A549 (cell line): ENCODE measurements at regions not wholly inside any gene's neighbourhood (a gene's known extent, or its start where the extent isn't known, plus 50 kb on each side); places are given as distances from the start of the nearest gene placed in this dataset.

Experiments
- ATAC-seq, 2 experiments: fragments of 200-7000 bp in 1 of 2; fragments of >200 bp in 1 of 2; cut with Nextera tagmentation in 1 of 2; cut with Tn5 transposase in 1 of 2; 3 replicates each; pipeline versions ENCODE4 v1.8.0 to v1.9.1; 2018 to 2020; ENCODE audit warnings: mild to moderate bottlenecking in 1 of 2, moderate library complexity in 1 of 2
- CTCF ChIA-PET: fragments of 300-600 bp; sonication (Branson Sonifier 250); formaldehyde crosslinking; extraction: SDS; loops from one replicate; lab custom pipeline; 2021; ENCODE audit warnings: antibody characterized with exemption, inconsistent platforms; lab: Yijun Ruan, JAX
- POLR2A ChIA-PET: fragments of 350-600 bp; formaldehyde crosslinking; extraction: SDS; loops from one replicate; lab custom pipeline; 2021; ENCODE audit warnings: antibody characterized with exemption, inconsistent platforms; lab: Yijun Ruan, JAX
- DNase-seq, 2 experiments: peaks; one replicate each; pipeline versions ENCODE4 v3.0.0 to v3.0.0-alpha.2; 2011 to 2016; ENCODE audit warnings: low read depth in 1 of 2, low spot score in 1 of 2
- FAIRE-seq: peaks from 2 replicates; lab custom pipeline; 2011; peaks lifted over from hg19 to GRCh38; lab: Jason Lieb, UNC
- H3K27ac ChIP-seq, 2 experiments: fragments of >200 bp; sonication (Bioruptor Twin); formaldehyde crosslinking; 3 replicates each; pipeline ENCODE4 v1.5.1; 2016 to 2017
- H3K4me1 ChIP-seq: fragments of >200 bp; sonication (Bioruptor Twin); formaldehyde crosslinking; 3 replicates; pipeline ENCODE4 v1.6.1; 2016
- H3K4me2 ChIP-seq: fragments of >200 bp; sonication (Bioruptor Twin); formaldehyde crosslinking; 3 replicates; pipeline ENCODE4 v1.6.1; 2016
- H3K4me3 ChIP-seq: fragments of >200 bp; sonication (Bioruptor Twin); formaldehyde crosslinking; 3 replicates; pipeline ENCODE4 v1.5.1; 2016
- H3K9me3 ChIP-seq: fragments of >200 bp; sonication (Bioruptor Twin); formaldehyde crosslinking; 3 replicates; pipeline ENCODE4 v1.6.1; 2016
- BHLHE40 ChIP-seq: IDR thresholded peaks from 2 replicates; pipeline ENCODE4 v1.6.1; 2012; ENCODE audit warnings: low read depth, low read length, inconsistent platforms
- CBX8 ChIP-seq: fragments of 200-600 bp; sonication (generic); IDR thresholded peaks from 2 replicates; pipeline ENCODE4 v1.6.1; 2016
- CHD4 ChIP-seq: fragments of 200-600 bp; sonication (generic); IDR thresholded peaks from 2 replicates; pipeline ENCODE4 v1.6.1; 2016; ENCODE audit warnings: antibody characterized with exemption, mild to moderate bottlenecking, borderline replicate concordance
- EHF ChIP-seq: fragments of 250-450 bp; sonication (Bioruptor Pico); IDR thresholded peaks from 2 replicates; pipeline ENCODE4 v1.5.0; 2020; ENCODE audit warnings: mild to moderate bottlenecking
- EP300 ChIP-seq, 2 experiments: fragments of >200 bp; sonication (Bioruptor Twin); formaldehyde crosslinking; IDR thresholded peaks; 2 replicates in 1 of 2; 3 replicates in 1 of 2; pipeline ENCODE4 v1.6.1; 2016 to 2017
- ESRRA ChIP-seq: fragments of 150-350 bp; IDR thresholded peaks from 2 replicates; pipeline ENCODE4 v1.6.1; 2014; ENCODE audit warnings: mild to moderate bottlenecking, low read length, borderline replicate concordance
- FOSB ChIP-seq: fragments of 250-450 bp; sonication (Bioruptor Pico); IDR thresholded peaks from 2 replicates; pipeline ENCODE4 v1.5.0; 2020; ENCODE audit warnings: mild to moderate bottlenecking, moderate library complexity
- GATA3 ChIP-seq: IDR thresholded peaks from 2 replicates; pipeline ENCODE4 v1.6.1; 2012; ENCODE audit warnings: borderline replicate concordance
- HDAC2 ChIP-seq: fragments of 200-600 bp; sonication (generic); IDR thresholded peaks from 2 replicates; pipeline ENCODE4 v1.6.1; 2016
- HEYL ChIP-seq: fragments of 250-450 bp; sonication (Bioruptor Pico); IDR thresholded peaks from 2 replicates; pipeline ENCODE4 v1.8.0; 2021; ENCODE audit warnings: mild to moderate bottlenecking, moderate library complexity
- HOXA7 ChIP-seq: fragments of 250-450 bp; sonication (Bioruptor Pico); IDR thresholded peaks from 2 replicates; pipeline ENCODE4 v1.5.0; 2020; ENCODE audit warnings: mild to moderate bottlenecking, moderate library complexity
- JUN ChIP-seq, 2 experiments: fragments of >200 bp; sonication (Bioruptor Twin); formaldehyde crosslinking; IDR thresholded peaks; 2 replicates in 1 of 2; 3 replicates in 1 of 2; pipeline ENCODE4 v1.6.1; 2016 to 2017
- KDM5A ChIP-seq: fragments of 200-600 bp; sonication (generic); IDR thresholded peaks from 2 replicates; pipeline ENCODE4 v1.6.1; 2016; ENCODE audit warnings: antibody characterized with exemption, mild to moderate bottlenecking
- MAZ ChIP-seq: fragments of 150-350 bp; IDR thresholded peaks from 2 replicates; pipeline ENCODE4 v1.6.1; 2014; ENCODE audit warnings: antibody characterized with exemption, low read depth, low read length, borderline replicate concordance
- NPAS2 ChIP-seq: fragments of 250-450 bp; sonication (Bioruptor Pico); IDR thresholded peaks from 2 replicates; pipeline ENCODE4 v1.8.0; 2022; ENCODE audit warnings: mild to moderate bottlenecking, moderate library complexity, borderline replicate concordance
- NR3C1 ChIP-seq: fragments of >200 bp; sonication (Bioruptor Twin); formaldehyde crosslinking; IDR thresholded peaks from 3 replicates; pipeline ENCODE4 v1.6.1; 2017
- POLR2A ChIP-seq: IDR thresholded peaks from 2 replicates; pipeline ENCODE4 v1.6.1; 2012; ENCODE audit warnings: mild to moderate bottlenecking, low read length
- RARB ChIP-seq: fragments of 250-450 bp; sonication (Bioruptor Pico); IDR thresholded peaks from 2 replicates; pipeline ENCODE4 v1.8.0; 2021; ENCODE audit warnings: mild to moderate bottlenecking, moderate library complexity
- SMC3 ChIP-seq: fragments of >200 bp; sonication (Bioruptor Twin); formaldehyde crosslinking; IDR thresholded peaks from 3 replicates; pipeline ENCODE4 v1.6.1; 2018; ENCODE audit warnings: inconsistent platforms
- SREBF2 ChIP-seq: fragments of 450-650 bp; IDR thresholded peaks from 2 replicates; pipeline ENCODE4 v1.6.1; 2014; ENCODE audit warnings: mild to moderate bottlenecking, moderate library complexity
- TP53 ChIP-seq: fragments of 250-450 bp; sonication (Bioruptor Pico); IDR thresholded peaks from 2 replicates; pipeline ENCODE4 v1.5.0; 2021; ENCODE audit warnings: mild to moderate bottlenecking, moderate library complexity
- ZC3H11A ChIP-seq: fragments of 450-650 bp; IDR thresholded peaks from 2 replicates; pipeline ENCODE4 v1.6.1; 2014; ENCODE audit warnings: antibody characterized with exemption, mild to moderate bottlenecking
- ZSCAN20 ChIP-seq: fragments of 250-450 bp; sonication (Bioruptor Pico); IDR thresholded peaks from 2 replicates; pipeline ENCODE4 v1.8.0; 2022; ENCODE audit warnings: mild to moderate bottlenecking, moderate library complexity
- WGBS: methylation state at CpG from one replicate; pipeline ENCODE4 v1.1.6; 2017; ENCODE audit errors: missing lambda C conversion rate; 5-methylcytosine and 5-hydroxymethylcytosine counted together
- TF ChIP-seq, protein P1 (sequence below): fragments of >200 bp; sonication (Bioruptor Twin); formaldehyde crosslinking; IDR thresholded peaks from 3 replicates; pipeline ENCODE4 v1.6.1; 2016
- TF ChIP-seq, protein P2 (sequence below): fragments of 250-450 bp; sonication (Bioruptor Pico); IDR thresholded peaks from 2 replicates; pipeline ENCODE4 v1.5.0; 2020; ENCODE audit warnings: low read depth, mild to moderate bottlenecking, moderate library complexity
- TF ChIP-seq, protein P3 (sequence below): fragments of 200-600 bp; sonication (generic); IDR thresholded peaks from 2 replicates; pipeline ENCODE4 v1.6.1; 2016; ENCODE audit warnings: antibody characterized with exemption, mild to moderate bottlenecking, moderate library complexity
- TF ChIP-seq, protein P4 (sequence below): IDR thresholded peaks from 2 replicates; pipeline ENCODE4 v1.6.1; 2012

DNA sequence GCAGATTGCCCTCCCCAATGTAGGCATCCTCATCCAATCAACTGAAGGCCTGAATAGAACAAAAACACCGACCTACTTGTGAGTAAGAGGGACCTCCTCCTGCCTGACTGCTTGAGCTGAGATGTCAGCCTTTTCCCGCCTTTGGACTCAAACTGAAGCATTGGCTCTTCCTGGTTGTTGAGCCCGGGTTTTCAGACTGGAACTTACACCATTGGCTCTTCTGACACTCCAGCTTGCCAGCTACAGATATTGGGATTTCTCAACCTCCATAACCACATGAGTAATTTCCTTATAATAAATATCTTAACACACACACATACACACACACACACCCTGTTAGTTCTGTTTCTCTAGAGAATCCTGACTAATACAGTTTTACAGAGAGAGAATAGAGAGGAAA is 173.4 kb upstream of the NTF3 start:
- DNase-seq (no peak), FAIRE-seq (no peak)
- Histone ChIP-seq H3K4me2 (no peak overlapping the region), H3K27ac (no peak overlapping the region), H3K4me3 (no peak overlapping the region), H3K4me1 (no peaks in the 10 kb centered on the region), H3K9me3 (no peaks in the 10 kb centered on the region)
- ChIA-PET CTCF (no interaction called here), POLR2A (no interaction called here)
- no peak for TF ChIP-seq MAZ
- TF ChIP-seq FOSB (CRISPR knock-in tag) = no peak
- no peak for TF ChIP-seq ZC3H11A
- TF ChIP-seq NR3C1 = no peak
- no peak for TF ChIP-seq CBX8
- TF ChIP-seq SREBF2 = no peak
- no peak for TF ChIP-seq JUN (IDR thresholded peaks at IDR 0.05)
- TF ChIP-seq HEYL = no peak
- TF ChIP-seq BHLHE40 = no peak
- TF ChIP-seq EP300 (IDR thresholded peaks at IDR 0.05) = no peak
- no peak for TF ChIP-seq GATA3
- no peak for TF ChIP-seq NPAS2
- TF ChIP-seq, protein P1, sequence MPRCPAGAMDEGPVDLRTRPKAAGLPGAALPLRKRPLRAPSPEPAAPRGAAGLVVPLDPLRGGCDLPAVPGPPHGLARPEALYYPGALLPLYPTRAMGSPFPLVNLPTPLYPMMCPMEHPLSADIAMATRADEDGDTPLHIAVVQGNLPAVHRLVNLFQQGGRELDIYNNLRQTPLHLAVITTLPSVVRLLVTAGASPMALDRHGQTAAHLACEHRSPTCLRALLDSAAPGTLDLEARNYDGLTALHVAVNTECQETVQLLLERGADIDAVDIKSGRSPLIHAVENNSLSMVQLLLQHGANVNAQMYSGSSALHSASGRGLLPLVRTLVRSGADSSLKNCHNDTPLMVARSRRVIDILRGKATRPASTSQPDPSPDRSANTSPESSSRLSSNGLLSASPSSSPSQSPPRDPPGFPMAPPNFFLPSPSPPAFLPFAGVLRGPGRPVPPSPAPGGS = no peak
- TF ChIP-seq SMC3 = no peak
- no peak for TF ChIP-seq POLR2A
- no peak for TF ChIP-seq HDAC2
- TF ChIP-seq, all 56 proteins: peak for 0
- WGBS = 2% methylated on average over 3 of the region's 3 CpGs
- no peak for ATAC-seq

DNA sequence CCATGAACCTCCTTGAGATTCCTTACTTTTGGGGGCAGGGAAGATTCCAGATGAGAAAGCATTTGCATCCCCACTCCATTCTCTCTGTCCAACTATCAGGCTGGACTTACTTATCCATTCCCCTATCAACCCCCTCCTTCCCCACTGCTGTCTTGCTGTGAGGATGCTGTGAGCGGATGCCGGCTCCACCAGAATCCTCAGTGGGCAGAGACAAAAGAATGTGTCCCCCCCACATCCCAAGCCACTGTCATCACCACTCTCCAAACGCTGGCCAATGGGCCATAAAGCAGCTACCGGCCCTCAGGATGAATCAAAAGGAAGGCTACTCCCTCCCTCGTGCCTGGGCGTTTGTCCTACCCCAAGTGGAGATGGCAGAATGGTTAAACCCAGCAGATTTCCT is 173.0 kb upstream of the NTF3 start:
- H3K4me3 ChIP-seq = no peak overlapping the region
- DNase-seq (no peak), ATAC-seq (no peak), FAIRE-seq (no peak)
- H3K9me3 ChIP-seq = no peaks in the 10 kb centered on the region
- TF ChIP-seq ESRRA (no peak), MAZ (no peak), CHD4 (no peak), FOSB (CRISPR knock-in tag) (no peak), CBX8 (no peak), HOXA7 (CRISPR knock-in tag) (no peak), EHF (no peak), SREBF2 (no peak), POLR2A (no peak), EP300 (IDR thresholded peaks at IDR 0.05) (no peak), KDM5A (no peak), HEYL (no peak), NR3C1 (no peak), TP53 (CRISPR knock-in tag) (no peak), HDAC2 (no peak), ZSCAN20 (no peak), RARB (CRISPR knock-in tag) (no peak)
- TF ChIP-seq, protein P2, sequence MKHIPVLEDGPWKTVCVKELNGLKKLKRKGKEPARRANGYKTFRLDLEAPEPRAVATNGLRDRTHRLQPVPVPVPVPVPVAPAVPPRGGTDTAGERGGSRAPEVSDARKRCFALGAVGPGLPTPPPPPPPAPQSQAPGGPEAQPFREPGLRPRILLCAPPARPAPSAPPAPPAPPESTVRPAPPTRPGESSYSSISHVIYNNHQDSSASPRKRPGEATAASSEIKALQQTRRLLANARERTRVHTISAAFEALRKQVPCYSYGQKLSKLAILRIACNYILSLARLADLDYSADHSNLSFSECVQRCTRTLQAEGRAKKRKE = no peak
- TF ChIP-seq, protein P3, sequence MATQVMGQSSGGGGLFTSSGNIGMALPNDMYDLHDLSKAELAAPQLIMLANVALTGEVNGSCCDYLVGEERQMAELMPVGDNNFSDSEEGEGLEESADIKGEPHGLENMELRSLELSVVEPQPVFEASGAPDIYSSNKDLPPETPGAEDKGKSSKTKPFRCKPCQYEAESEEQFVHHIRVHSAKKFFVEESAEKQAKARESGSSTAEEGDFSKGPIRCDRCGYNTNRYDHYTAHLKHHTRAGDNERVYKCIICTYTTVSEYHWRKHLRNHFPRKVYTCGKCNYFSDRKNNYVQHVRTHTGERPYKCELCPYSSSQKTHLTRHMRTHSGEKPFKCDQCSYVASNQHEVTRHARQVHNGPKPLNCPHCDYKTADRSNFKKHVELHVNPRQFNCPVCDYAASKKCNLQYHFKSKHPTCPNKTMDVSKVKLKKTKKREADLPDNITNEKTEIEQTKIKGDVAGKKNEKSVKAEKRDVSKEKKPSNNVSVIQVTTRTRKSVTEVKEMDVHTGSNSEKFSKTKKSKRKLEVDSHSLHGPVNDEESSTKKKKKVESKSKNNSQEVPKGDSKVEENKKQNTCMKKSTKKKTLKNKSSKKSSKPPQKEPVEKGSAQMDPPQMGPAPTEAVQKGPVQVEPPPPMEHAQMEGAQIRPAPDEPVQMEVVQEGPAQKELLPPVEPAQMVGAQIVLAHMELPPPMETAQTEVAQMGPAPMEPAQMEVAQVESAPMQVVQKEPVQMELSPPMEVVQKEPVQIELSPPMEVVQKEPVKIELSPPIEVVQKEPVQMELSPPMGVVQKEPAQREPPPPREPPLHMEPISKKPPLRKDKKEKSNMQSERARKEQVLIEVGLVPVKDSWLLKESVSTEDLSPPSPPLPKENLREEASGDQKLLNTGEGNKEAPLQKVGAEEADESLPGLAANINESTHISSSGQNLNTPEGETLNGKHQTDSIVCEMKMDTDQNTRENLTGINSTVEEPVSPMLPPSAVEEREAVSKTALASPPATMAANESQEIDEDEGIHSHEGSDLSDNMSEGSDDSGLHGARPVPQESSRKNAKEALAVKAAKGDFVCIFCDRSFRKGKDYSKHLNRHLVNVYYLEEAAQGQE = no peak
- TF ChIP-seq, protein P4, sequence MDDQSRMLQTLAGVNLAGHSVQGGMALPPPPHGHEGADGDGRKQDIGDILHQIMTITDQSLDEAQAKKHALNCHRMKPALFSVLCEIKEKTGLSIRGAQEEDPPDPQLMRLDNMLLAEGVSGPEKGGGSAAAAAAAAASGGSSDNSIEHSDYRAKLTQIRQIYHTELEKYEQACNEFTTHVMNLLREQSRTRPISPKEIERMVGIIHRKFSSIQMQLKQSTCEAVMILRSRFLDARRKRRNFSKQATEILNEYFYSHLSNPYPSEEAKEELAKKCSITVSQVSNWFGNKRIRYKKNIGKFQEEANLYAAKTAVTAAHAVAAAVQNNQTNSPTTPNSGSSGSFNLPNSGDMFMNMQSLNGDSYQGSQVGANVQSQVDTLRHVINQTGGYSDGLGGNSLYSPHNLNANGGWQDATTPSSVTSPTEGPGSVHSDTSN = no peak
- CTCF ChIA-PET = no interaction called here
- H3K4me1 ChIP-seq = no peaks in the 10 kb centered on the region
- WGBS = 24% methylated on average over 6 of the region's 6 CpGs
- POLR2A ChIA-PET = no interaction called here
- no peak overlapping the region for H3K4me2 ChIP-seq
- H3K27ac ChIP-seq = no peak overlapping the region
